Retinal pigment epithelial cell (primary cell): ENCODE measurements at regions not wholly inside any gene's neighbourhood (a gene's known extent, or its start where the extent isn't known, plus 50 kb on each side); places are given as distances from the start of the nearest gene placed in this dataset.
"Not testable (repeated sequence)": the region's sequence is repeated elsewhere in the genome, so short reads cannot be mapped to it uniquely, and the experiment has no call there.

Experiments used
- DNase-seq: peaks from one replicate; pipeline ENCODE4 v3.0.0-alpha.2; 2010; ENCODE audit warnings: low read depth
- H3K4me3 ChIP-seq: 2 replicates; pipeline ENCODE4 v1.5.1; 2011; ENCODE audit warnings: mild to moderate bottlenecking, low read length, control low read depth, moderate library complexity
- CTCF ChIP-seq: conservative IDR thresholded peaks from 2 replicates; pipeline ENCODE4 v1.5.1; 2011; ENCODE audit warnings: low read depth, low read length, control low read depth, inconsistent platforms

GRCh38 chr7:67900456-67900855, 903.8 kb downstream of the TYW1 start:
- no peak for DNase-seq
- TF ChIP-seq CTCF = no peak
- H3K4me3 ChIP-seq = no peak overlapping the region

GRCh38 chr7:67901808-67902480, 905.3 kb downstream of the TYW1 start:
- no peak for DNase-seq
- no peak for TF ChIP-seq CTCF
- H3K4me3 ChIP-seq = no peak overlapping the region

- no peak for DNase-seq
- no peak for TF ChIP-seq CTCF
- no peak overlapping the region for H3K4me3 ChIP-seq
Measured at GRCh38 chr7:67907792-67908191, 911.2 kb downstream of the TYW1 start.

- no peak overlapping the region for H3K4me3 ChIP-seq
- TF ChIP-seq CTCF = no peak
- DNase-seq = no peak
Measured at GRCh38 chr7:67912437-67912836, 915.8 kb downstream of the TYW1 start.

GRCh38 chr7:67913604-67914003, 917.0 kb downstream of the TYW1 start:
- no peak for DNase-seq
- no peak overlapping the region for H3K4me3 ChIP-seq
- TF ChIP-seq CTCF = no peak

- H3K4me3 ChIP-seq, DNase-seq: not testable (repeated sequence)
Measured at GRCh38 chr7:67916111-67916510, 919.5 kb downstream of the TYW1 start.

- DNase-seq = no peak
- no peak overlapping the region for H3K4me3 ChIP-seq
- no peak for TF ChIP-seq CTCF
Measured at GRCh38 chr7:67916571-67917436, 920.2 kb downstream of the TYW1 start.
